GM12878 (cell line): ENCODE measurements at regions not wholly inside any gene's neighbourhood (a gene's known extent, or its start where the extent isn't known, plus 50 kb on each side); places are given as distances from the start of the nearest gene placed in this dataset.

Experiments used
- ATAC-seq: fragments of 200-7000 bp; cut with Tn5 transposase; 3 replicates; pipeline ENCODE4 v1.9.1; 2020; ENCODE audit warnings: mild to moderate bottlenecking, moderate library complexity
- BruUV-seq: library from RNA; stranded (reverse); fragments of 400-500 nt; replicated peaks from 2 replicates; lab custom pipeline; 2021; lab: Mats Ljungman, UMichigan
- CTCF ChIA-PET: fragments of 300-600 bp; sonication (Branson Sonifier 250); formaldehyde crosslinking; extraction: SDS; loops from one replicate; lab custom pipeline; 2021; ENCODE audit warnings: inconsistent platforms; lab: Yijun Ruan, JAX
- POLR2A ChIA-PET: fragments of 350-600 bp; formaldehyde crosslinking; extraction: SDS; loops from one replicate; lab custom pipeline; 2021; ENCODE audit warnings: inconsistent platforms; lab: Charles Lee
- RAD21 ChIA-PET: fragments of 300-600 bp; sonication (Branson Sonifier 250); formaldehyde crosslinking; loops from one replicate; lab custom pipeline; 2023; ENCODE audit warnings: antibody characterized with exemption; ENCODE audit not compliant: unreplicated experiment; lab: Charles Lee
- SMC1A ChIA-PET: fragments of 300-600 bp; sonication (Branson Sonifier 250); formaldehyde crosslinking; loops from one replicate; lab custom pipeline; 2023; ENCODE audit not compliant: unreplicated experiment, uncharacterized antibody; lab: Charles Lee
- DNase-seq: peaks from one replicate; pipeline ENCODE4 v3.0.0-alpha.2; 2011; ENCODE audit warnings: low read depth, low spot score
- FAIRE-seq: peaks from 3 replicates; lab custom pipeline; 2011; peaks lifted over from hg19 to GRCh38; lab: Jason Lieb, UNC
- H2AFZ ChIP-seq: 2 replicates; pipeline ENCODE4 v1.6.0; 2011; ENCODE audit warnings: low read depth, low read length, control low read depth; ENCODE audit not compliant: control insufficient read depth
- H3K27ac ChIP-seq: 2 replicates; pipeline ENCODE4 v1.5.1; 2011; ENCODE audit warnings: control low read depth; ENCODE audit not compliant: control insufficient read depth, insufficient read depth
- H3K27me3 ChIP-seq, 2 experiments: replicated peaks in 1 of 2; 2 replicates each; pipeline versions ENCODE4 v1.6.0 to v1.6.1; 2011; ENCODE audit warnings: low read length in 1 of 2; ENCODE audit not compliant: control insufficient read depth in 2 of 2, insufficient read depth in 2 of 2
- H3K36me3 ChIP-seq, 2 experiments: 2 replicates each; pipeline ENCODE4 v1.5.1; 2011; ENCODE audit warnings: low read length in 1 of 2; ENCODE audit not compliant: control insufficient read depth in 2 of 2, insufficient read depth in 2 of 2
- H3K4me1 ChIP-seq: 2 replicates; pipeline ENCODE4 v1.6.1; 2011; ENCODE audit warnings: mild to moderate bottlenecking, low read length, moderate library complexity, mixed read lengths; ENCODE audit not compliant: control insufficient read depth, insufficient read depth
- H3K4me2 ChIP-seq: 2 replicates; pipeline ENCODE4 v1.6.0; 2011; ENCODE audit warnings: control low read depth; ENCODE audit not compliant: control insufficient read depth, insufficient read depth
- H3K4me3 ChIP-seq: fragments of 200-600 bp; sonication (generic); 2 replicates; pipeline ENCODE4 v1.5.1; 2016
- H3K79me2 ChIP-seq: 2 replicates; pipeline ENCODE4 v1.6.0; 2011; ENCODE audit warnings: low read length; ENCODE audit not compliant: control insufficient read depth, insufficient read depth
- H3K9ac ChIP-seq: 2 replicates; pipeline ENCODE4 v1.8.0; 2011; ENCODE audit warnings: low read length, control low read depth, mixed read lengths; ENCODE audit not compliant: control insufficient read depth, insufficient read depth
- H3K9me3 ChIP-seq: replicated peaks from 3 replicates; pipeline ENCODE4 v1.5.1; 2011; ENCODE audit warnings: mild to moderate bottlenecking, low read length; ENCODE audit not compliant: control insufficient read depth, insufficient read depth
- H4K20me1 ChIP-seq: 2 replicates; pipeline ENCODE4 v1.6.0; 2011; ENCODE audit not compliant: control insufficient read depth, insufficient read depth
- BRCA1 ChIP-seq: IDR thresholded peaks from 2 replicates; pipeline ENCODE4 v1.6.1; 2011; ENCODE audit warnings: low read depth, low read length, improper control_type of control experiment
- JUND ChIP-seq: IDR thresholded peaks from 2 replicates; pipeline ENCODE4 v1.6.1; 2012; ENCODE audit warnings: low read depth, mild to moderate bottlenecking, low read length, improper control_type of control experiment, moderate library complexity
- MEF2B ChIP-seq: fragments of 450-650 bp; IDR thresholded peaks from 2 replicates; pipeline ENCODE4 v1.6.1; 2018; ENCODE audit warnings: mild to moderate bottlenecking, moderate library complexity; ENCODE audit not compliant: partially characterized antibody, poor library complexity, severe bottlenecking
- RCOR1 ChIP-seq: conservative IDR thresholded peaks from 2 replicates; pipeline ENCODE4 v1.6.1; 2012; ENCODE audit warnings: low read depth, low read length, improper control_type of control experiment
- SMAD1 ChIP-seq: fragments of 450-650 bp; IDR thresholded peaks from 2 replicates; pipeline ENCODE4 v1.6.1; 2018; ENCODE audit warnings: mild to moderate bottlenecking, low read depth; ENCODE audit not compliant: partially characterized antibody
- SPI1 ChIP-seq: IDR thresholded peaks from 2 replicates; pipeline ENCODE4 v1.6.1; 2011; ENCODE audit warnings: low read depth, mild to moderate bottlenecking, low read length, moderate library complexity, borderline replicate concordance; ENCODE audit not compliant: insufficient read depth
- SRF ChIP-seq, 2 experiments: IDR thresholded peaks; 2 replicates each; pipeline ENCODE4 v1.6.1; 2011; ENCODE audit warnings: low read depth in 2 of 2, low read length in 2 of 2, mild to moderate bottlenecking in 1 of 2, moderate library complexity in 1 of 2
- SUPT20H ChIP-seq: IDR thresholded peaks from 2 replicates; pipeline ENCODE4 v1.6.1; 2011; ENCODE audit warnings: low read depth, mild to moderate bottlenecking, low read length, moderate library complexity, borderline replicate concordance; ENCODE audit not compliant: control insufficient read depth
- TCF12 ChIP-seq: IDR thresholded peaks from 2 replicates; pipeline ENCODE4 v1.6.1; 2011; ENCODE audit warnings: low read depth, mild to moderate bottlenecking, low read length
- TCF7 ChIP-seq: IDR thresholded peaks from 2 replicates; pipeline ENCODE4 v1.6.1; 2014; ENCODE audit warnings: antibody characterized with exemption, borderline replicate concordance
- ZZZ3 ChIP-seq: IDR thresholded peaks from 2 replicates; pipeline ENCODE4 v1.6.1; 2011; ENCODE audit warnings: low read depth; ENCODE audit not compliant: control insufficient read depth, insufficient read length
- WGBS: methylation state at CpG from one replicate; pipeline ENCODE4 v1.1.6; 2016; ENCODE audit warnings: low lambda C conversion rate; ENCODE audit not compliant: insufficient replicate concordance, insufficient coverage; ENCODE audit errors: missing lambda C conversion rate; 5-methylcytosine and 5-hydroxymethylcytosine counted together
- in situ Hi-C: fragments of 300-500 bp; cut with MboI; formaldehyde crosslinking; loops from 9 replicates; pipeline ENCODE4 v1.14.3; 2018; ENCODE audit warnings: mixed read lengths
- intact Hi-C: fragments of 100-400 bp; cut with micrococcal nuclease; formaldehyde crosslinking; loops from one replicate; pipeline ENCODE4 v1.14.2; 2022; ENCODE audit not compliant: unreplicated experiment
- TF ChIP-seq, protein P1 (sequence below): fragments of 450-650 bp; formaldehyde crosslinking; IDR thresholded peaks from 2 replicates; pipeline ENCODE4 v1.5.0; 2022; ENCODE audit warnings: mild to moderate bottlenecking, missing genetic modification characterization

DNA sequence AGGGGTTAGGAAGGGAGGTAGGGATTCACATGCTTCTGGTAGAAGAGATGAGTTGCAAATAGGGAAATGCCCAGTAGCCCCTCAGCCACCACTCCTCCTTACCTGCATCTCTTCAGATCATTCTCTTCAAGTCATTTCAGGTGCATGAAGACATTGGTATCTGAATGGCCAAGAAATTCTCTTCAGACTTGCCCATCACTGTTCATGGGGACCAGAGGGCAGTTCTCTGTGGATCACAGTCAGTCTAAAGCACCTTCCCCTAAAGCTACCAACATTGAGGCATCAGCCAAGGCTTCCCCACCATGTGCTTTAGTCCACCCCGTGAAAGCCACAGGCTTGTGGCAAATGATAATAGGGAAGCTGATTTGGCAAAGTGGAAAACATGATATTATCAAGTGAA is 319.4 kb upstream of the ZNF32 start:
- RAD21 ChIA-PET: interaction anchor here (0.9 kb wide), 1 partner anchor 10 kb away, joined by 3 read pairs; no protein-coding TSS in a partner anchor

More for the DNA sequence above, 319.4 kb upstream of the ZNF32 start:
- no peaks in the 10 kb centered on the region for H3K36me3 ChIP-seq
- no peak for TF ChIP-seq MEF2B
- TF ChIP-seq, protein P1, sequence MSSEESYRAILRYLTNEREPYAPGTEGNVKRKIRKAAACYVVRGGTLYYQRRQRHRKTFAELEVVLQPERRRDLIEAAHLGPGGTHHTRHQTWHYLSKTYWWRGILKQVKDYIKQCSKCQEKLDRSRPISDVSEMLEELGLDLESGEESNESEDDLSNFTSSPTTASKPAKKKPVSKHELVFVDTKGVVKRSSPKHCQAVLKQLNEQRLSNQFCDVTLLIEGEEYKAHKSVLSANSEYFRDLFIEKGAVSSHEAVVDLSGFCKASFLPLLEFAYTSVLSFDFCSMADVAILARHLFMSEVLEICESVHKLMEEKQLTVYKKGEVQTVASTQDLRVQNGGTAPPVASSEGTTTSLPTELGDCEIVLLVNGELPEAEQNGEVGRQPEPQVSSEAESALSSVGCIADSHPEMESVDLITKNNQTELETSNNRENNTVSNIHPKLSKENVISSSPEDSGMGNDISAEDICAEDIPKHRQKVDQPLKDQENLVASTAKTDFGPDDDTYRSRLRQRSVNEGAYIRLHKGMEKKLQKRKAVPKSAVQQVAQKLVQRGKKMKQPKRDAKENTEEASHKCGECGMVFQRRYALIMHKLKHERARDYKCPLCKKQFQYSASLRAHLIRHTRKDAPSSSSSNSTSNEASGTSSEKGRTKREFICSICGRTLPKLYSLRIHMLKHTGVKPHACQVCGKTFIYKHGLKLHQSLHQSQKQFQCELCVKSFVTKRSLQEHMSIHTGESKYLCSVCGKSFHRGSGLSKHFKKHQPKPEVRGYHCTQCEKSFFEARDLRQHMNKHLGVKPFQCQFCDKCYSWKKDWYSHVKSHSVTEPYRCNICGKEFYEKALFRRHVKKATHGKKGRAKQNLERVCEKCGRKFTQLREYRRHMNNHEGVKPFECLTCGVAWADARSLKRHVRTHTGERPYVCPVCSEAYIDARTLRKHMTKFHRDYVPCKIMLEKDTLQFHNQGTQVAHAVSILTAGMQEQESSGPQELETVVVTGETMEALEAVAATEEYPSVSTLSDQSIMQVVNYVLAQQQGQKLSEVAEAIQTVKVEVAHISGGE (CRISPR knock-in tag): no peak
- no peak for TF ChIP-seq ZZZ3
- TF ChIP-seq SPI1: no peak
- no peak for TF ChIP-seq TCF12
- TF ChIP-seq BRCA1: no peak
- no peak for TF ChIP-seq SRF (IDR thresholded peaks at IDR 0.05; ENCODE audit: low read depth in 2 of 2, low read length in 2 of 2)
- no peak for TF ChIP-seq SUPT20H
- no peak for TF ChIP-seq TCF7
- TF ChIP-seq SMAD1: no peak
- no peak for TF ChIP-seq JUND
- TF ChIP-seq RCOR1: no peak
- TF ChIP-seq, all 136 proteins: peak for 0
- 11% methylated on average over 1 of the region's 1 CpG for WGBS
- ATAC-seq: no peak
- ChIA-PET CTCF (no interaction called here), POLR2A (no interaction called here), SMC1A (interaction anchor here (0.9 kb wide), 1 partner anchor 46 kb away, joined by 3 read pairs; no protein-coding TSS in a partner anchor)
- H2AFZ ChIP-seq: no peak overlapping the region
- H3K4me3 ChIP-seq: no peak overlapping the region
- FAIRE-seq: no peak
- no peaks in the 10 kb centered on the region for H4K20me1 ChIP-seq
- intact Hi-C loops: no loop called here
- H3K79me2 ChIP-seq: no peaks in the 10 kb centered on the region
- in situ Hi-C loops: no loop called here
- no peaks in the 10 kb centered on the region for H3K27me3 ChIP-seq
- H3K27ac ChIP-seq: no peak overlapping the region
- H3K9ac ChIP-seq: no peak overlapping the region
- BruUV-seq: no TSS peak
- no peak overlapping the region for H3K4me2 ChIP-seq
- no peaks in the 10 kb centered on the region; the same call in 2 of the 3 replicates for H3K9me3 ChIP-seq
- peaks cover 4% of the 10 kb centered on the region; the same call in 1 of the 2 replicates for H3K4me1 ChIP-seq
- DNase-seq: no peak
